ENCODE measurements at regions not wholly inside any gene's neighbourhood (a gene's known extent, or its start where the extent isn't known, plus 50 kb on each side); places are given as distances from the start of the nearest gene placed in this dataset.
"Not testable (repeated sequence)": the region's sequence is repeated elsewhere in the genome, so short reads cannot be mapped to it uniquely, and the experiment has no call there.

GRCh38 chr4:9608300-9608699 is 164.1 kb downstream of the DEFB131A start:
- DNase-seq: no peak

- DNase-seq: not testable (repeated sequence)
Observed at GRCh38 chr4:9610321-9610720, 166.1 kb downstream of the DEFB131A start.

- DNase-seq: no peak
Observed at GRCh38 chr4:9611101-9611500, 166.9 kb downstream of the DEFB131A start.

DNA sequence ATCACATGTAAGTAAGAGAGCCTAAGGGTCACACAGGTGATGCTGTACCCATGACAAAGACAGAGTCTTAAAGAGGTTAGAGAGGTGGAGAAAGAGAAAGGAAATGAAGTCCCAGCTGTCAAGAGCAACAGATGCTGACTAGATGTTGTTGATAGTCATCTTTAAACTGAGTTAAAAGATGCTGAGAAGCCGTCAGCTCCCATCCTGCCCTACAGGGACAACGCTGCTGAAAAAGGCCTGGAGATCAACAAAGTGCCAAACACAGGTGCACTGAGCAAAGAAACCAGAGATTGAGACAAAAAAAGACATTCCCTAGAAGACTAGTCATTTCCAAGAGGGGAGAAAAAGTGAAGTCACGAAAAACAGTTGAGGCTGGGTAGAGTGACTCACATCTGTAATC is 145.0 kb upstream of the DRD5 start:
- not testable (repeated sequence) for DNase-seq

- DNase-seq: peak; percentile 2
Observed at GRCh38 chr4:9659678-9660077, 121.8 kb upstream of the DRD5 start.

- DNase-seq: not testable (repeated sequence)
Observed at GRCh38 chr4:9660955-9661354, 120.5 kb upstream of the DRD5 start.

DNA sequence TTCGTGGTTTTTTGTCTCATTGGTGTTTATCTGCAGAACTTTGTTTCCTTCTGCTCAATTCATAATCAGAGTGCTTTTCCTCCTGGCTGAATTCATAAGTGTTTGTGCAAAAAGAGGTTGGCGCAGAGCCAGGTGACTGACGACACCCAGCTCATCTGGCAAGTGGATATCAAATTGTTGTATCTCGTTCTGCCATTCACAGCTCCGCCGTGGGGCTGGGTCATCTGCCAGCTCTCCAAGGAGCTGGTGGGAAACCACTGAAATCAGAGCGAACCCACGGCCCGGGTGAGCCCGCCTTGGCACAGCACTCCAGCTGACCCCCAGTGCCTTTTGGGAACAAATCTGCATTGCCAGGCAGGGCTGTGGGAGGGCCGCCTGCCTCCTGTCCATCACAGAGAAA is 110.7 kb upstream of the DRD5 start:
- not testable (repeated sequence) for DNase-seq

- DNase-seq: not testable (repeated sequence)
Observed at GRCh38 chr4:9677357-9677756, 104.1 kb upstream of the DRD5 start.

DNA sequence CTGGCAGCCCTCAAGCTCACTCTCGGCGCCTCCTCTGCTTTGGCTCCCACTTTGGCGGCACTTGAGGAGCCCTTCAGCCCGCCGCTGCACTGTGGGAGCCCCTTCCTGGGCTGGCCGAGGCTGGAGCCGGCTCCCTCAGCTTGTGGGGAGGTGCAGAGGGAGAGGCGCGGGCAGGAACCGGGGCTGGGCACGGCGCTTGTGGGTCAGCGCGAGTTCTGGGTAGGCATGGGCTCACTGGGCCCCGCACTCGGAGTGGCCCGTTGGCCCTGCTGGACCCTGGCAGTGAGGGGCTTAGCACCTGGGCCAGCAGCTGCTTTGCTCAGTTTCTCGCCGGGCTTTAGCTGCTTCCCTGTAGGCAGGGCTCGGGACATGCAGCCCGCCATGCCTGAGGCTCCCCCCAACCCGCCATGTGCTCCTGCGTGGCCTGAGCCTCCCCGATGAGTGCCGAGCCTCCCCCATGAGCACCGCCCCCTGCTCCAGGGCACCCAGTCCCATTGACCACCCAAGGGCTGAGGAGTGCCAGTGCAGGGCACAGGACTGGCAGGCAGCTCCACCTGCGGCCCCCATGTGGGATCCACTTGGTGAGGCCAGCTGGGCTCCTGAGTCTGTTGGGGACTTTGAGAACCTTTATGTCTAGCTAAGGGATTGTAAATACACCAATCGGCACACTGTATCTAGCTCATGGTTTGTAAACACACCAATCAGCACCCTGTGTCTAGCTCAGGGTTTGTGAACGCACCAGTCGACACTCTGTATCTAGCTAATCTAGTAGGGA is 101.5 kb upstream of the DRD5 start:
- no peak for DNase-seq

GRCh38 chr4:9683174-9683573 is 98.3 kb upstream of the DRD5 start:
- not testable (repeated sequence) for DNase-seq

DNA sequence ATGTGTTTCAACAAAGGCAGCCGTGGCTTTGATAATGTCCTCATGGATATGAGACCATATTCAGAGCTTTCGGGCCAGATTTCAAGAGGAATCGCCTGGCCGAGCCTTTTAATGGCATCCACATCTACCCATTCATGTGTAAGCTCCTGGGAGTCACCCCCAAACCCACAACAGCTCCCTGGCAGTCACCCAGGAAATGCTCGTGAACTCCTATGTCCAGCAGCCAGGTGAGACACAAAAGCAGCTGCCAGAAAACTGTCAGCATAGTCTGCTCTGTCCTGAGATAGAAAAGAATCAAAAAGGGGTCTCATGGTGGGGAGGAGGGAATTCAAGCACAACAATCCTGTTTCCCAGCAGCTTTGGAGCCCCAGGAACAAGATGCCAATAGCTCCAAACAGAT is 96.4 kb upstream of the DRD5 start:
- not testable (repeated sequence) for DNase-seq

GRCh38 chr4:9685692-9686091 is 95.7 kb upstream of the DRD5 start:
- no peak for DNase-seq

- DNase-seq: not testable (repeated sequence)
Observed at GRCh38 chr4:9690636-9691237, 90.7 kb upstream of the DRD5 start.

DNA sequence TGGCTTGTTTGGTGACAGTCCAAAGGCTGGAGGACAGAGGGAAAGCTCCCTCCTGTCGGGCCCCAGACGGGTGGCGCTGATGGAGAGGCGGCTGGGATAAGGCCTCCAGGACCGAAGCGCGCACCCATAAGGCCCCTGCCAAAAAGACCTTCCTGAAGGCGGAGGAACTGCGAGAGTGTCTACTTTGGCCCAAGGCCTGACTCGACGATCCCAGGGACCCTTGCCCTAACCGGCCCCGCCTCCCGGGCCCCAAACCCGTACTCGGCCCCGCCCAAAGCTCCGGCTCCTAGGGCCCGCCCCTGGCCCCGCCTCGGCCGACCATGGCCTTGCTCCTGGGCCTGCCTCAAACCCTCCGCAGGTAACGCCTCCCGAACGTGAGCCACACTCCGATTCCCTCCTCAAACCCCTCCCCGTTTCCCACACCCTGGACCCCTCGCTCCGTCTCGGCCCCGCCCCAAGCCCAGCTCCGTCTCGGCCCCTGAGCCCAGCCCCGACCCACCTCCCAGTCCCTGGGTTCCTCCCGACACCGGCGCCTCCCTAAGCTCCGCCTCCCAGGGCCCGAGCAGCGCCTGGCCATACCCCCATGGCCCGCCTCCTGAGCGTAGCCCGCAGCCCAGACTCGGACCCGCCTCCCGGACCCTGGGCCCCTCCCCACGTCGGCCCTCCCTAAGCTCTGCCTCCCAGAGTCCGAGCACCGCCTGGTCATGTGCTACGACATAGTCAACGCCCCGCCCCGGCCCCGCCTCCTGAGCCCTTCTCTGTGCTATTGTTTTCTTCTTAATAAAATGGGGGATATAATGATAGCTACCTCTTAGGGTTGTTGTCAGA is 90.0 kb upstream of the DRD5 start:
- no peak for DNase-seq

DNA sequence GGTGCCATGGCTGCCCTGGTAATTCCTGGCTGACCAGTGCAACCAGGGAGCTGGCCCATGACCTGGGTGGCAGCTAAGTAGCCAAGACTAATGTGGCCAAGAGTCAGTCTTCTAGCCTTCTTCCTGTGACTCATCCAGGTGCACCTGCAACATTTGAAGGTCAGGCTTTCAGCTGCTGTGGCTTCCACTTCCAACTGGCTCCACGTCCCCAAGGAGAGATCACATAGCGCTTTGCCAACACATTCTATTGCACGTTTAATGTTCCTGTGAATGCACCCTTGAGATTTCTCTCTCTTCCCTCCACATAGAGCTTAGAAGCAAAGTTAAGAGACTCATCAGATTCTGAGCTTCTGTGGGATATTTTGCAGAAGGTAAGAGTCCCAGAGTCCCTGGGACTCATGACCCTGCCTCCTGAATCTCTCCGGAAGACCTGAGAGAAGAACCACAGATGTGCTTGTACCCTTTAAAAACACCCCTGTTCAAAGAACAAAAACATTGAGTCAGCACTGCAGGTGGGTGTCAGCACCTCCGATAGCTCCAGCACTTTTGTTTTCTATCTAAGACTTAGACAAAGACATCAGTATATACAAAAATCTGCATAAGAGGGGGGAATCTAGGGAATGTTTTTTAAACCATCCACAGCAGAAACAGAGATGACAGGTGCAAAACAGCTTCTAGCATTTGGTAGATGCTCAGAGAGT is 88.5 kb upstream of the DRD5 start:
- DNase-seq: not testable (repeated sequence)

DNA sequence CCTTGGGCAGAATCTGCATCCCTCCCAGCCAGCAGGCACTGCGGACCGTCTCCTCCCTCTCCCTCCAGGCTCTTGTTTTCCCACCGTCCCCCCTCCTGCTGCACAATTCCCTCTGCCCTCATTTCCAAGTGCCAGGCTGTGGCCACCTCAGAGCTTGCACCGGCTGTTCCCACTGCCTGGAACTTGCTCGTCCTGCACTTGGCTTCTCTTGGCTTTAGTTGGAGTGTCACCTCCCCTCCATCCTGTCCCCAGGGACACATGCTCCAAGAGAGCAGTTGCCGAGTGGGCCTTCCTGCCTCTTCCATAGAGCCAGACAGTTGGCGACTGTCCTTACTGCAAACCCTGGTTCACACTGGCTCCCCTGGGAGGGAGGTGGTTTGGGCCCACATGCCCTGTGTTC is 87.0 kb upstream of the DRD5 start:
- DNase-seq: not testable (repeated sequence)

- DNase-seq: not testable (repeated sequence)
Observed at GRCh38 chr4:9695994-9696393, 85.4 kb upstream of the DRD5 start.

GRCh38 chr4:9696561-9696960 is 84.9 kb upstream of the DRD5 start:
- not testable (repeated sequence) for DNase-seq

GRCh38 chr4:9702019-9702418 is 79.4 kb upstream of the DRD5 start:
- not testable (repeated sequence) for DNase-seq

DNA sequence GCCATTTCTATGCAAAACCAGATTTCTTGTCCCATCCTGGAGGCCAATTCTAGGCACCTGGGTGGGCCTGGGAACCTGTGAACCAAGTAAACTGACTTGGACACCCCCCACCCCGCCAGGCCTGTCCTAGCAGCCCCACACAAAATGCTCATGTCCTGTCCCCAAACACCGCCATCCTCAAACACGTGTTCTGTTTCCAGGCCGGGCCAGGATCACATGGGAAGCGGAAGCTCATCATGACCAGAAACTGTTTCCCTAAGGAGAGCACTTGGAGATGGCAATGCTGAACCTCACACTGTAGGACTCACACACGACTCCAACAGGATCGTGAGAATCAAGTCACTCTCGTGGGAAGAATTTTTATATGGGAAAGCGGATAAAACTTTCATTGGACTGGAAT is 78.7 kb upstream of the DRD5 start:
- DNase-seq: not testable (repeated sequence)

GRCh38 chr4:9703391-9703790 is 78.0 kb upstream of the DRD5 start:
- DNase-seq: peak; percentile 79

DNA sequence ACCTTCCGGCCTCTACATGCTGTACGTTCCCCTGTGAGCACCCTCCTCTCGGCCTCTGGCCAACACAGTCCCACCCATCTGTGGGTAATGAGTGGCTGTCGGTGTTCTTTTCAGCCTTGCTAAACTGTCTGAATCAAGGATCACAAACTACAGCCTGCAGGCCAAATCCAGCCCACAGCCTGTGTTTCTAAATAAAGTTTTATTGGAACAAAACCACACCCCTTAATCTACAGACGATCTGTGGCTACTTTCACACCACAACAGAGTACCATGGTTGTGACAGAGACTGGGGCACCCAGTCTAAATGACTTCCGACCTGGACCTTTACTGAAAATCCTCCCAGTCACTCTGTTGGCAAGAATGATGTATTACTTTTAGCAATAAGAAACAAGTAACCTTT is 77.3 kb upstream of the DRD5 start:
- DNase-seq: not testable (repeated sequence)

All from KG1 (cell line).